H1 (cell line): ENCODE measurements at regions not wholly inside any gene's neighbourhood (a gene's known extent, or its start where the extent isn't known, plus 50 kb on each side); places are given as distances from the start of the nearest gene placed in this dataset.

ENCODE experiments used
- ASH2L ChIP-seq: fragments of 200-600, 300-600 bp; sonication (generic); IDR thresholded peaks from one replicate; pipeline ENCODE4 v1.7.1; 2017; ENCODE audit warnings: low read length
- CHD7 ChIP-seq: fragments of 300-600 bp; sonication (generic); IDR thresholded peaks from 2 replicates; pipeline ENCODE4 v1.7.1; 2012; ENCODE audit warnings: low read length, moderate library complexity, mild to moderate bottlenecking, inconsistent platforms; ENCODE audit not compliant: insufficient replicate concordance
- GTF2F1 ChIP-seq: IDR thresholded peaks from 2 replicates; pipeline ENCODE4 v1.6.1; 2012; ENCODE audit warnings: low read depth, low read length, improper control_type of control experiment, borderline replicate concordance
- KDM5A ChIP-seq: fragments of 200-600 bp; IDR thresholded peaks from 2 replicates; pipeline ENCODE4 v1.7.1; 2012; ENCODE audit warnings: mild to moderate bottlenecking, low read length, inconsistent platforms, mixed read lengths
- NANOG ChIP-seq: IDR thresholded peaks from 2 replicates; pipeline ENCODE4 v1.6.1; 2011; ENCODE audit warnings: low read length, low read depth, mild to moderate bottlenecking, inconsistent platforms; ENCODE audit not compliant: insufficient read depth, poor library complexity, severe bottlenecking
- POU5F1 ChIP-seq: IDR thresholded peaks from 2 replicates; pipeline ENCODE4 v1.6.1; 2011; ENCODE audit warnings: low read depth, mild to moderate bottlenecking, low read length, moderate library complexity
- SIRT6 ChIP-seq: IDR thresholded peaks from one replicate; pipeline ENCODE4 v1.7.1; 2012; ENCODE audit warnings: low read length, inconsistent platforms
- TAF1 ChIP-seq: IDR thresholded peaks from 2 replicates; pipeline ENCODE4 v1.6.1; 2011; ENCODE audit warnings: mild to moderate bottlenecking, low read depth, low read length

- no peak for TF ChIP-seq CHD7
- TF ChIP-seq TAF1: no peak
- TF ChIP-seq KDM5A: no peak
- no peak for TF ChIP-seq SIRT6
- no peak for TF ChIP-seq ASH2L
- TF ChIP-seq GTF2F1: no peak
- TF ChIP-seq NANOG: no peak
- no peak for TF ChIP-seq POU5F1
- TF ChIP-seq, all 59 proteins: peak for 0
These were observed 1139.6 kb upstream of the NUDT12 start (continued) for GRCh38 chr5:104702212-104702611.
